ENCODE measurements at regions not wholly inside any gene's neighbourhood (a gene's known extent, or its start where the extent isn't known, plus 50 kb on each side); places are given as distances from the start of the nearest gene placed in this dataset.
A peak's percentile ranks its signal among the peaks of the same experiment; 100 is the strongest.
"Not testable (repeated sequence)": the region's sequence is repeated elsewhere in the genome, so short reads cannot be mapped to it uniquely, and the experiment has no call there.

GRCh38 chr10:46204482-46205102 lies 82.2 kb upstream of the ANTXRL start:
- not testable (repeated sequence) for DNase-seq

DNA sequence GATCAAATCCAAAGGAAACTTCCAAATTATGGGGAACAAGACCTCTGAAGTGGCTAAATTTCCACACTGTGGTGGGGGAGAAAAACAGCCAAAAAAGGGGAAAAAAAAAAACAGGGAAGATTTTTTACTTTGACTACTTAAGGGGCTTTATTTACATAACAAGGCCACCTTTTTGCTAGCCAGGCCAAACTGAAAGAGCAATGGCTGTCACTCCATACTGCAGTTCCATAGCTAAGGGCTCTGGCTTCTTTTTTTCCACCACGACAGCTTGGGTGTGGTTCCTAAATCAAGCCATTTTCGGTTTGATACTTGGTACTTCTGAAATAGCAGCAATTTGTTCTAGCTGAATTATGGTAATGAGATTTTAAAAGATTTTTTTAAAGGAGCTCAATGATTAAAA lies 76.4 kb upstream of the ANTXRL start:
- not testable (repeated sequence) for DNase-seq

- DNase-seq: no peak
Observed at GRCh38 chr10:46215426-46215825, 71.4 kb upstream of the ANTXRL start.

DNA sequence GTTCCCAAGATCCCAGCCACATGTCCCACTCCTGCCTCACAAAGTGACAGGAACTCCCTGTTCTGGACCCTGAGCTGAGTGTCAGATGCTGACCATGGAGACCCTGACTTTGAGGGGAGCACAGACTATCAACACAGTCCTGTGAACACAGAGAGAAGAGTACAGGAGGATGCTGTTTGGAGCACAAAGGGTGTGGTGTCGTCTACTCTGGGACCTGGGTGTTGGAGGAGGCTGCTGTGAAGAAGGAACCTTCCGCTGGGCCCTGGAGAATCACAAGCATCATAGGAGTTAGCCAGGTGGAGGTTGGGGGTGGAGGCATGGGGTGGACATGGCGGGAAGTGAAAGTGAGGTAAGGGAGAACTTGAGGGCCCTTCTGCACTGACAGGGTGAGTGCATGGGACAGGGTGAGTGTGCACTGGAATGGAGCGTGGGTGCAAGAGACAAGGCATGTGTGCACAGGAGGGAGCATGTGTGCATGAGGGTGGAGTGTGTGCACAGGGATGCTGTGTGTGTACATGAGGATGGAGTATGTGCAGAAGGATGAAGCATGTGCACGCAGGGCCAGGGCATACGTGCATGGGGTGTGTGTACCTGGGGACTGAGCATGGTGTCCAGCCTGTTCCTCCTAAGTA lies 70.7 kb upstream of the ANTXRL start:
- no peak for DNase-seq

GRCh38 chr10:46216836-46217751 lies 69.7 kb upstream of the ANTXRL start:
- DNase-seq: no peak

DNA sequence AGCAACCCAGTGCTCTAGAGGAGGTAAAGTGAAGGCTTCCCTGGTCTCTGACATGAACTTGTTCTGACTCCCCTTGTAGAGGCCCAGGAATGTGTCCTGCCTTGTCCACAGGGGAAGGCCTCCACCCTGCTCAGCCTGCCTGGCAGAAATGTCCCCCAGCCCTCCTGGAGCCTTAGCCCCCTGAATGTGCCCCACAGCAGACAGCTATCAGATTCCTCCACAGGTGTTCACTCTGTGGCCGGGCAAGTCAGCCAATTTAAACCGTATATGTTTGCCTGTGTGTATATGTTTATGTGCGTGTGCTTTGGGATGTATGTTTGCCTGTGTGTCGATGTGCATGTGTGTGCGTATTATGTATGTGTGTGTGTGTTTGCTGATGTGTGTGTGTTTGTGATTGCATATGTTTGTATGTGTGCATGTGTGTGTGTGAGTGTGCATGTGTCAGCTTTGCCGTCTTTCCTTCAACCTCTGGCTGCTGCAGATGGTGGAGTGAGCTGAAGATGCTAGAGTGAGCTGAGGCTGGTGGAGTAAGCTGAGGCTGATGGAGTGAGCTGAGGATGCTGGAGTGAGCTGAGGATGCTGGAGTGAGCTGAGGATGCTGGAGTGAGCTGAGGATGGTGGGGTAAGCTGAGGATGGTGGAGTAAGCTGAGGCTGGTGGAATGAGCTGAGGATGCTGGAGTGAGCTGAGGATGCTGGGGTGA lies 68.9 kb upstream of the ANTXRL start:
- no peak for DNase-seq

- DNase-seq: no peak
Observed at GRCh38 chr10:46218921-46219320, 67.9 kb upstream of the ANTXRL start.

DNA sequence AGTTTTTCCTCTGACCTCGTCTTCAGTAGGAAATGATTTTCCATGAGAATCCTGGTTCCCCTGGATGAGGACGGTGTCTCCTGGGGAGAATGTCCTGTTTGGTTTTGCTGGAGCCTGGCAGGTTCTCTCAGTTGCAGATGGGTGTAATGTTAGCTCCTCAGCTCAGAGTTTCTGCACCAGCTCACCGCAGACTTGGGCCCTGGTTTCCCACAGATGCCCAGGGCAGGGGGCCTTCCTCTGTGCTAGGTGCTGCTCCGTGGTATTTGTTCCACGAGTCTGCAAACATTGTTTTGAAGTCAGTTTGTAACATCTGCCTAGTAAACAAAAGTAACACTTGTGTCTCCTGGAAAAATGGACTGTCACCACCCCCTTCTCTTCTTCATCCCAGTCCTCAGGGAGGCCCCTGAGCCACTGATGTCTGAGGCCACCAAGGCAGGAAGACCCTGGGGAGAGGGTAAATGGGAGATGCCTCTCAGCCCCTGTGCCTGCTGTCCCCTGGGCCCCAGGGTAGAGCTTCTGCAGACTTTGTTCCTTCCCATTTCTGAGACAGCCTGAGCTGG lies 67.3 kb upstream of the ANTXRL start:
- DNase-seq: not testable (repeated sequence)

- DNase-seq: no peak
Observed at GRCh38 chr10:46220187-46220586, 66.6 kb upstream of the ANTXRL start.

DNA sequence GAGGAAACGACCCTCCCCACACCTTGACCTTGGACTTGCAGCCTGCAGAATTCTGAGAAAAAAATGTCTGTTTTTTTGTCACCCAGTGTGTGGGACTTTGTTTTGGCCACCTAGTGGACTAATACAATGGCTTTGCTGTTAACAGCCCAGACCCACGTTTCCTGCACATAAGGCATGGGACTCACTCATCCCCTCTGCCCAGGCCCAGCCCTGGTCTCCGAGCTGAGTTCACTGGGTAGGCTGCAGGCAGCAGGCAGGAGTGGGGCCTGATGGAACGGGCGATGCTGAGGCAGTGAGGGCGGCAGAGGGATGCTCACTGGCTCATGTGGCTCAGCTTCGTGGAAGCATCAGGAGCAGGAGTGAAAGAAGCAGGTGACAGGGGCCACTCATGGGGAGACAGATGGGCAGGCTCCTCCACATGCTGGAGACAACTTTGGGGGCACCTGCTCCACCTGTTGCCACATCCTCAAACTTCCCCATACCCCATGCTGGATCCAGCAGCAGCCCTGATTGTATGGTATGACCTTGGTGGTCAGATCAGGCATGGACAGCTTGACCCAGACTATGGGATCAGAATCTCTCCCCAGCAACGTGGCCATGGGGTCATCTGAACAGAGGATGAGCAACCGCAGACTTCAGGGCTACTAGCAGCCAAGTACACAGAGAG lies 65.8 kb upstream of the ANTXRL start:
- no peak for DNase-seq

DNA sequence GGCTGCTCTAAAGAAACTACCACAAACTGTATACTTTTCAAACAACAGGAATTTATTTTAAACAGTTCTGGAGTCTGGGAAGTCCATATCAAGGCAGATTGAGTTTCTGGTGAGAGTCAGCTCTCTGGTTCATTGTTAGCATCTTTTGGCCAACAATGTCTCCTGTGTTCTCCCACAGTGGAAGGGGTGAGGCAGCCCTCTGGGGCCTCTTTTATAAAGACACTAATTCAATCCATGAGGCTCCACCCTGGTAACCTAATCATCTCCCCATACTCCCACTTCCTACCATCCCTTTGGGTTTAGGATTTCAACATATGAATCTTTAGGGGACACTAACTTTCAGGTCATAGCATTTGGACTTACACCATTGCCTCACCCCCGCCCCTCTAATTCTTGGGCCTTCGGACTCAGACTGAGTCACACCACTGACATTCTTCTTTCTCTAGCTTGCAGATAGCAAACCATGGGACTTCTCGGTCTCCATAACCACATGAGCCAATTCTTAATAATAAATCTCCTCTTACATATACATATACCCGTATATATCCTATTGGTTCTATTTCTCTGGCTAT lies 64.3 kb upstream of the ANTXRL start:
- DNase-seq: no peak

- DNase-seq: no peak
Observed at GRCh38 chr10:46223064-46223480, 63.7 kb upstream of the ANTXRL start.

DNA sequence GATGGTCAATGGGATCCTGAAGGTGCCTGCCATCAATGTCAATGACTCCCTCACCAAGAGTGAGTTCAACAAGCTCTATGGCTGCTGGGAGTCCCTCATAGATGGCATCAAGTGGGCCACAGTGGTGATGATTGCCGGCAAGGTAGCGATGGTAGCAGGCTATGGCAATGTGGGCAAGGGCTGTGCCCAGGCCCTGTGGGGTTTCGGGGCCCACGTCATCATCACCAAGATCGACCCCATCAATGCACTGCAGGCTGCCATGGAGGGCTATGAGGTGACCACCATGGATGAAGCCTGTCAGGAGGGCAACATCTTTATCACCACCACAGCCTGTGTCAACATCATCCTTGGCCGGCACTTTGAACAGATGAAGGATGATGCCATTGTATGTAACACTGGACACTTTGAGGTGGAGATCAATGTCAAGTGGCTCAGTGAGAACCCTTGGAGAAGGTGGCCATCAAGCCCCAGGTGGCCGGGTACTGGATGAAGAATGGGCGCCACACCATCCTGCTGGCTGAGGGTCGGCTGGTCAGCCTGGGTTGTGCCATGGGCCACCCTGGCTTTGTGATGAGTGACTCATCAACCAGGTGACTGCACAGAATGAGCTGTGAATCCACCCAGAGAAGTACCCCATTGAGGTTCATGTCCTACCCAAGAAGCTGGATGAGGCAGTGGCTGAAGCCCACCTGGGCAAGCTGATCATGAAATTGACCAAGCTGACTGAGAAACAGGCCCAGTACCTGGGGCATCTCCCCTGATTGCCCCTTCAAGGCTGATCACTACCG lies 63.0 kb upstream of the ANTXRL start:
- DNase-seq: no peak

- DNase-seq: no peak
Observed at GRCh38 chr10:46224414-46224682, 62.4 kb upstream of the ANTXRL start.

DNA sequence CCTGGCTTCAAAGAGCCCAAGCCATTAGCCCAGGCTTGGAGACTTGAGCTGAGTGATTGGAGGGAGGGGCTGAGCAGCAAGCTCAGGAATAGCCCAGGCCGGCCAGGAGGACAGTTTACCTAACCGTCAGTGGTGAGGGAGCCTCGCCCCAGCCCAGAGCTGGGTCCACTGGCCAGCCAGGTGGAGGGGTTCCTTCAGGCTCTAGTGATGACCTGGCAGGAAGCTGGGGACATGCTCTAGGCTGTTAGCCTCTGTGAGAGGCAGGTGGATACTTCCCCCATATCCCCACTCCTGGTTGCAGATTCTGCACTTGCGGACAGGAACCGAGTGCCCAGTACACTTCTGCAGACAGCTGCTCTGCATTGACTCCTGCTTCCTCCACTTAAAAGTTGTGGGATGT lies 61.2 kb upstream of the ANTXRL start:
- DNase-seq: no peak

DNA sequence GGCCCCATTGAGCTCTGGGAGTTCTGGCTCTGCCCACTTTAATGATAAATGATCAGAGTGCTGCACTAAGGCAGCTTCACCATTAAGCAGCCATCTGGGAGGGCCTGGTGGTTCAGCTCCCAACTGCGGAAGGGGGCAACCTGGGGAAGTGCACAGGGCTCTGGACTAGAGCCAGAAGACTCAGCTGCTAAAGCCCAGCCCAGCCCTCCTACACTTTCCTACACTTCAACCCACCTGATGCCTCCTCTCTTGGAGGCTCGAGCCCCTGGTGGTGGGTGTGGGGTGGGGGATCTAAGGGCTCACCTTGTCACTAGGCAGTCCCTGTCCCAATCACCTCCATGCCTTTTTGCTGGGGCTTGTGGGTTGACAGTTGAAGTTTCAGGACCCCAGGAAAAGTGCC lies 60.6 kb upstream of the ANTXRL start:
- DNase-seq: no peak

GRCh38 chr10:46226900-46227558 lies 59.8 kb upstream of the ANTXRL start:
- DNase-seq: no peak

DNA sequence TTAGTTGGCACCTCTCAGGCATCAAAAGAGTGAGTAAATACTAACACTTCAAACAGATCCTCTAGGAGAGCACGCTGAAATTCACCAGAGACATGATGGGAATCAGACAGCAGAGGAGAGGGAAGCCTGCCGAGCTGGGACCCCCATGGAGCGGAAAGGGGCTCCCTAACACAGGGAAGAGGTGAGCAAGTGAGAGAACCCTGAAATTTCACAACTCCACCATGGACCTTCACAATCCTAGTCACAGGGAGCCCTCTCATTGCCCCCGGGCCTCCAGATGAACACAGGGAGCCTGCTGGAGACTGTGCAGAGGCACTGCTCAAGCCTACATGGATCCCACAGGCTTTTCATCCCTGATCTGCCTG lies 59.2 kb upstream of the ANTXRL start:
- DNase-seq: no peak

- DNase-seq: no peak
Observed at GRCh38 chr10:46227936-46228562, 58.7 kb upstream of the ANTXRL start.

GRCh38 chr10:46228563-46229071 lies 58.2 kb upstream of the ANTXRL start:
- peak; percentile 2 for DNase-seq

Measured in NCI-H2029 treated with DMSO at 0.1 percent for 48 hours (cell line).